GM21529 (cell line): ENCODE measurements at regions not wholly inside any gene's neighbourhood (a gene's known extent, or its start where the extent isn't known, plus 50 kb on each side); places are given as distances from the start of the nearest gene placed in this dataset.
"Not testable (repeated sequence)": the region's sequence is repeated elsewhere in the genome, so short reads cannot be mapped to it uniquely, and the experiment has no call there.

Source experiments
- ATAC-seq: cut with Tn5 transposase; IDR thresholded peaks from one replicate; pipeline ENCODE4 v1.9.1; 2021; ENCODE audit not compliant: unreplicated experiment

GRCh38 chr2:167844714-167845530 is 402.5 kb downstream of the STK39 start:
- no peak for ATAC-seq

- no peak for ATAC-seq
Measured at GRCh38 chr2:167843657-167844056, 403.7 kb downstream of the STK39 start.

GRCh38 chr2:167843217-167843616 is 404.2 kb downstream of the STK39 start:
- ATAC-seq: no peak

GRCh38 chr2:167842047-167842446 is 405.3 kb downstream of the STK39 start:
- ATAC-seq: no peak

GRCh38 chr2:167835290-167835689 is 412.1 kb downstream of the STK39 start:
- ATAC-seq: not testable (repeated sequence)

- no peak for ATAC-seq
Measured at GRCh38 chr2:167834707-167835106, 412.7 kb downstream of the STK39 start.

- no peak for ATAC-seq
Measured at GRCh38 chr2:167833294-167833693, 414.1 kb downstream of the STK39 start.

GRCh38 chr2:167832868-167833287 is 414.5 kb downstream of the STK39 start:
- no peak for ATAC-seq

- no peak for ATAC-seq
Measured at GRCh38 chr2:167827352-167828097, 419.9 kb downstream of the STK39 start.

- ATAC-seq: no peak
Measured at GRCh38 chr2:167826906-167827305, 420.5 kb downstream of the STK39 start.

GRCh38 chr2:167825664-167826063 is 421.7 kb downstream of the STK39 start:
- ATAC-seq: no peak

GRCh38 chr2:167822690-167823465 is 424.5 kb downstream of the STK39 start:
- no peak for ATAC-seq

- no peak for ATAC-seq
Measured at GRCh38 chr2:167820488-167820887, 426.9 kb downstream of the STK39 start.

GRCh38 chr2:167818521-167818920 is 428.9 kb downstream of the STK39 start:
- no peak for ATAC-seq

- no peak for ATAC-seq
Measured at GRCh38 chr2:167817908-167818307, 429.5 kb downstream of the STK39 start.

GRCh38 chr2:167817422-167817821 is 430.0 kb downstream of the STK39 start:
- ATAC-seq: no peak

- ATAC-seq: no peak
Measured at GRCh38 chr2:167816874-167817290, 430.5 kb downstream of the STK39 start.

GRCh38 chr2:167814881-167815718 is 432.3 kb downstream of the STK39 start:
- no peak for ATAC-seq

- not testable (repeated sequence) for ATAC-seq
Measured at GRCh38 chr2:167814482-167814880, 432.9 kb downstream of the STK39 start.

GRCh38 chr2:167809799-167810198 is 437.6 kb downstream of the STK39 start:
- not testable (repeated sequence) for ATAC-seq
